ENCODE measurements at regions not wholly inside any gene's neighbourhood (a gene's known extent, or its start where the extent isn't known, plus 50 kb on each side); places are given as distances from the start of the nearest gene placed in this dataset.

DNA sequence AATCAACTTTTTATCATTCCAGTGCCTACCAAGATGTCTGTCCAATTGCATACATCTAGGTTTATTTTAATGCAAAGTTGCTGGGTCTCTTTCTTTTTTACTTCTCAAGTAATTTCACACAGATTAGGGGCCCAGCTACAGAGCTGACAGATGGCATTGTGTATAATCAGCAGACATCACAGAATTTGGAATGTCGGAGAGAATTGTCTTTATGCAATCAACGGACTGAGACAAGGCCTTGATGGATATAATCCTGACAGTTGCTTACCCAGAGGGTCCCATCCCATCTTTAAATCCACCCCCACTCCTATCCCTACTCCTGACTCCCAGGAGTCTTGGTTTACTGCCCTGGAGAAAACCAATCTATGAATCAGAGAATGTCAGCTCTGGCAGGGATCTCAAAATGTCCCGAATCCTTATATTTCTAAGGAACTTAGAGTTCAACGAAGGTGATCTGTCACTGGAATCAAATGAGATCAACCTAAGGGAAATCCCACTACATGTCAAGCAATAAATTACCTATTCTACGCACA, 142.0 kb downstream of the LRATD1 start:
- in situ Hi-C loops (cut with MboI), result no loop called here
- ATAC-seq (no peak), FAIRE-seq (no peak), DNase-seq (ENCODE audit: low read depth, low spot score) (no peak)
- no peaks in the 10 kb centered on the region for H3K4me1 ChIP-seq (ENCODE audit: control insufficient read depth, insufficient read depth, low read length)
- no peak overlapping the region for H3K4me2 ChIP-seq (ENCODE audit: control insufficient read depth, insufficient read depth)
- no peaks in the 10 kb centered on the region; the same call in 1 of the 2 replicates for H4K20me1 ChIP-seq (ENCODE audit: control insufficient read depth, insufficient read depth)
- no TSS peak for BruUV-seq (replicated peaks)
- H3K36me3 ChIP-seq (ENCODE audit: control insufficient read depth in 2 of 2, insufficient read depth in 2 of 2, low read length in 1 of 2), result no peaks in the 10 kb centered on the region
- no peaks in the 10 kb centered on the region for H3K9me3 ChIP-seq (replicated peaks; ENCODE audit: control insufficient read depth, insufficient read depth, low read length)
- intact Hi-C loops (cut with micrococcal nuclease; ENCODE audit: unreplicated experiment), result no loop called here
- no peaks in the 10 kb centered on the region for H3K79me2 ChIP-seq (ENCODE audit: control insufficient read depth, insufficient read depth, low read length)
- H2AFZ ChIP-seq (ENCODE audit: control insufficient read depth, low read depth, low read length), result no peak overlapping the region
- SMC1A ChIA-PET (ENCODE audit: uncharacterized antibody, unreplicated experiment), result interaction anchor here (0.7 kb wide), 1 partner anchor 67 kb away, joined by 3 read pairs; no protein-coding TSS in a partner anchor
- TF ChIP-seq ESRRA (IDR thresholded peaks at IDR 0.05; ENCODE audit: low read length), result no peak
- no peak for TF ChIP-seq BHLHE40 (IDR thresholded peaks at IDR 0.05; ENCODE audit: borderline replicate concordance in 1 of 2, low read depth in 2 of 2, low read length in 1 of 2)
- no peak for TF ChIP-seq POLR2AphosphoS2 (IDR thresholded peaks at IDR 0.05; ENCODE audit: low read depth, low read length)
- TF ChIP-seq PKNOX1 (IDR thresholded peaks at IDR 0.05), result no peak
- no peak for TF ChIP-seq SREBF1 (IDR thresholded peaks at IDR 0.05; ENCODE audit: low read length)
- TF ChIP-seq HDAC6 (IDR thresholded peaks at IDR 0.05; ENCODE audit: unreplicated experiment), result no peak
- no peak for TF ChIP-seq CBX3 (IDR thresholded peaks at IDR 0.05; ENCODE audit: borderline replicate concordance, low read depth)
- no peak for TF ChIP-seq NKRF (conservative IDR thresholded peaks at IDR 0.05)
- TF ChIP-seq EGR1 (IDR thresholded peaks at IDR 0.05; ENCODE audit: borderline replicate concordance in 1 of 2, low read depth in 2 of 2, low read length in 2 of 2), result no peak
- no peak for TF ChIP-seq POU2F2 (IDR thresholded peaks at IDR 0.05; ENCODE audit: borderline replicate concordance, low read depth, low read length)
- no peak for TF ChIP-seq NFYB (IDR thresholded peaks at IDR 0.05; ENCODE audit: insufficient read depth, low read depth, low read length)
- no peak for TF ChIP-seq PAX8 (IDR thresholded peaks at IDR 0.05)
- TF ChIP-seq CREB1 (IDR thresholded peaks at IDR 0.05; ENCODE audit: low read depth), result no peak
- TF ChIP-seq HDGF (IDR thresholded peaks at IDR 0.05), result no peak
- TF ChIP-seq SIN3A (IDR thresholded peaks at IDR 0.05; ENCODE audit: low read depth, low read length), result no peak
- TF ChIP-seq, protein P1, sequence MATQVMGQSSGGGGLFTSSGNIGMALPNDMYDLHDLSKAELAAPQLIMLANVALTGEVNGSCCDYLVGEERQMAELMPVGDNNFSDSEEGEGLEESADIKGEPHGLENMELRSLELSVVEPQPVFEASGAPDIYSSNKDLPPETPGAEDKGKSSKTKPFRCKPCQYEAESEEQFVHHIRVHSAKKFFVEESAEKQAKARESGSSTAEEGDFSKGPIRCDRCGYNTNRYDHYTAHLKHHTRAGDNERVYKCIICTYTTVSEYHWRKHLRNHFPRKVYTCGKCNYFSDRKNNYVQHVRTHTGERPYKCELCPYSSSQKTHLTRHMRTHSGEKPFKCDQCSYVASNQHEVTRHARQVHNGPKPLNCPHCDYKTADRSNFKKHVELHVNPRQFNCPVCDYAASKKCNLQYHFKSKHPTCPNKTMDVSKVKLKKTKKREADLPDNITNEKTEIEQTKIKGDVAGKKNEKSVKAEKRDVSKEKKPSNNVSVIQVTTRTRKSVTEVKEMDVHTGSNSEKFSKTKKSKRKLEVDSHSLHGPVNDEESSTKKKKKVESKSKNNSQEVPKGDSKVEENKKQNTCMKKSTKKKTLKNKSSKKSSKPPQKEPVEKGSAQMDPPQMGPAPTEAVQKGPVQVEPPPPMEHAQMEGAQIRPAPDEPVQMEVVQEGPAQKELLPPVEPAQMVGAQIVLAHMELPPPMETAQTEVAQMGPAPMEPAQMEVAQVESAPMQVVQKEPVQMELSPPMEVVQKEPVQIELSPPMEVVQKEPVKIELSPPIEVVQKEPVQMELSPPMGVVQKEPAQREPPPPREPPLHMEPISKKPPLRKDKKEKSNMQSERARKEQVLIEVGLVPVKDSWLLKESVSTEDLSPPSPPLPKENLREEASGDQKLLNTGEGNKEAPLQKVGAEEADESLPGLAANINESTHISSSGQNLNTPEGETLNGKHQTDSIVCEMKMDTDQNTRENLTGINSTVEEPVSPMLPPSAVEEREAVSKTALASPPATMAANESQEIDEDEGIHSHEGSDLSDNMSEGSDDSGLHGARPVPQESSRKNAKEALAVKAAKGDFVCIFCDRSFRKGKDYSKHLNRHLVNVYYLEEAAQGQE (IDR thresholded peaks at IDR 0.05; ENCODE audit: low read depth, low read length), result no peak
- RAD21 ChIA-PET (ENCODE audit: unreplicated experiment), result no interaction called here
- no peak overlapping the region for H3K27ac ChIP-seq (ENCODE audit: control insufficient read depth, insufficient read depth)
- CTCF ChIA-PET, result no interaction called here
- H3K4me3 ChIP-seq, result no peak overlapping the region
- H3K27me3 ChIP-seq (replicated peaks in 1 of 2; ENCODE audit: control insufficient read depth in 2 of 2, insufficient read depth in 2 of 2, low read length in 1 of 2), result no peaks in the 10 kb centered on the region
- WGBS (ENCODE audit: insufficient coverage, insufficient replicate concordance, low lambda C conversion rate, missing lambda C conversion rate), result 31% methylated on average over 5 of the region's 5 CpGs
- POLR2A ChIA-PET, result no interaction called here
- no peak overlapping the region for H3K9ac ChIP-seq (ENCODE audit: control insufficient read depth, insufficient read depth, low read length)

Measured in GM12878 (cell line).